Tibial nerve (tissue), 4 donors: ENCODE measurements at regions not wholly inside any gene's neighbourhood (a gene's known extent, or its start where the extent isn't known, plus 50 kb on each side); places are given as distances from the start of the nearest gene placed in this dataset.

Experiments
- DNase-seq, 2 donors: peaks; one replicate each; pipeline ENCODE4 v3.0.0-alpha.2; 2019; ENCODE audit warnings: low spot score in 2 of 2
- H3K27ac ChIP-seq, 4 donors: fragments of 200-600 bp; sonication (generic) in 3 of 4; one replicate each; pipeline ENCODE4 v1.5.1; 2017 to 2019; ENCODE audit warnings: mild to moderate bottlenecking in 1 of 4
- H3K27me3 ChIP-seq, 2 donors: fragments of 200-600 bp; sonication (generic) in 1 of 2; one replicate each; pipeline versions ENCODE4 v1.5.1 to v1.6.0; 2017 to 2019
- H3K36me3 ChIP-seq, 3 donors: fragments of 200-600 bp; sonication (generic); one replicate each; pipeline ENCODE4 v1.5.1; 2018 to 2019
- H3K4me1 ChIP-seq, 4 donors: fragments of 200-600 bp; sonication (generic) in 3 of 4; one replicate each; pipeline ENCODE4 v1.5.1; 2017 to 2019
- H3K4me3 ChIP-seq, 4 donors: fragments of 200-600 bp; sonication (generic) in 3 of 4; one replicate each; pipeline ENCODE4 v1.5.1; 2017 to 2019; ENCODE audit warnings: mild to moderate bottlenecking in 1 of 4, moderate library complexity in 1 of 4
- H3K9me3 ChIP-seq, 4 donors: fragments of 200-600 bp; sonication (generic) in 3 of 4; one replicate each; pipeline ENCODE4 v1.5.1; 2017 to 2019
- EP300 ChIP-seq, 2 donors: sonication (generic); formaldehyde crosslinking; IDR thresholded peaks; one replicate each; pipeline ENCODE4 v1.6.1; 2017; ENCODE audit warnings: antibody characterized with exemption in 2 of 2, mild to moderate bottlenecking in 1 of 2
- POLR2A ChIP-seq, 2 donors: fragments of 450-650 bp; IDR thresholded peaks; one replicate each; pipeline ENCODE4 v1.6.1; 2017; ENCODE audit warnings: antibody characterized with exemption in 2 of 2, mild to moderate bottlenecking in 2 of 2, moderate library complexity in 2 of 2
- WGBS, 2 donors: methylation state at CpG; one replicate each; pipeline ENCODE4 v1.1.5; 2018; 5-methylcytosine and 5-hydroxymethylcytosine counted together
- TF ChIP-seq, protein P1 (sequence below), 5 experiments: fragments of 200-600 bp in 3 of 5; fragments of 450-650 bp in 2 of 5; sonication (generic) in 3 of 5; IDR thresholded peaks; one replicate each; pipeline ENCODE4 v1.5.1; 2016 to 2019; ENCODE audit warnings: antibody characterized with exemption in 5 of 5, mild to moderate bottlenecking in 3 of 5, moderate library complexity in 2 of 5

DNA sequence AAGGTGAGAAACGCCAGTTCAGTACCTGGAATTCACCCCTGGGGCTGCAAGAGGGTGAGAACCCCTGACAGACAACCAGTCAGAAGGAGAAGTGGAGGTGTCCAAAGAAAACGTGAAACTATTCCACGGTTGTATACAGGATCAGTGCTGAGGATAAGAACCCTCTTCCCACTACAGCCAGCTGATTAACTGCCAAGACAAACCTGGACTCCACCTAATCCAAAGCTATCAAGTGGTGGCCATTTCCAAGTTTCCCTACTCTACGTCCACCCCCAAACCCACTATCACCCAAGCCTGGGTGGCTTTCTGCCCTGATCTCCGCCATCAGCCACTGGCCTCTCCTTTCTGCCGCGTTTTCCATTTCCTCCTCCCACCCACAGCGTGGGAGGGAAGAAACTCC, 312.3 kb upstream of the ID2 start:
- H3K9me3 ChIP-seq, result no peaks in the 10 kb centered on the region
- no peaks in the 10 kb centered on the region for H3K36me3 ChIP-seq
- no peaks in the 10 kb centered on the region for H3K4me1 ChIP-seq
- WGBS, 2 donors, result 80 to 82% methylated on average over 8 of the region's 8 CpGs
- DNase-seq, result no peak
- no peak overlapping the region for H3K27ac ChIP-seq
- no peaks in the 10 kb centered on the region for H3K27me3 ChIP-seq
- H3K4me3 ChIP-seq, result no peak overlapping the region
- no peak for TF ChIP-seq POLR2A (IDR thresholded peaks at IDR 0.05)
- TF ChIP-seq, protein P1, sequence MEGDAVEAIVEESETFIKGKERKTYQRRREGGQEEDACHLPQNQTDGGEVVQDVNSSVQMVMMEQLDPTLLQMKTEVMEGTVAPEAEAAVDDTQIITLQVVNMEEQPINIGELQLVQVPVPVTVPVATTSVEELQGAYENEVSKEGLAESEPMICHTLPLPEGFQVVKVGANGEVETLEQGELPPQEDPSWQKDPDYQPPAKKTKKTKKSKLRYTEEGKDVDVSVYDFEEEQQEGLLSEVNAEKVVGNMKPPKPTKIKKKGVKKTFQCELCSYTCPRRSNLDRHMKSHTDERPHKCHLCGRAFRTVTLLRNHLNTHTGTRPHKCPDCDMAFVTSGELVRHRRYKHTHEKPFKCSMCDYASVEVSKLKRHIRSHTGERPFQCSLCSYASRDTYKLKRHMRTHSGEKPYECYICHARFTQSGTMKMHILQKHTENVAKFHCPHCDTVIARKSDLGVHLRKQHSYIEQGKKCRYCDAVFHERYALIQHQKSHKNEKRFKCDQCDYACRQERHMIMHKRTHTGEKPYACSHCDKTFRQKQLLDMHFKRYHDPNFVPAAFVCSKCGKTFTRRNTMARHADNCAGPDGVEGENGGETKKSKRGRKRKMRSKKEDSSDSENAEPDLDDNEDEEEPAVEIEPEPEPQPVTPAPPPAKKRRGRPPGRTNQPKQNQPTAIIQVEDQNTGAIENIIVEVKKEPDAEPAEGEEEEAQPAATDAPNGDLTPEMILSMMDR (IDR thresholded peaks at IDR 0.05), result no peak
- no peak for TF ChIP-seq EP300 (IDR thresholded peaks at IDR 0.05)

DNA sequence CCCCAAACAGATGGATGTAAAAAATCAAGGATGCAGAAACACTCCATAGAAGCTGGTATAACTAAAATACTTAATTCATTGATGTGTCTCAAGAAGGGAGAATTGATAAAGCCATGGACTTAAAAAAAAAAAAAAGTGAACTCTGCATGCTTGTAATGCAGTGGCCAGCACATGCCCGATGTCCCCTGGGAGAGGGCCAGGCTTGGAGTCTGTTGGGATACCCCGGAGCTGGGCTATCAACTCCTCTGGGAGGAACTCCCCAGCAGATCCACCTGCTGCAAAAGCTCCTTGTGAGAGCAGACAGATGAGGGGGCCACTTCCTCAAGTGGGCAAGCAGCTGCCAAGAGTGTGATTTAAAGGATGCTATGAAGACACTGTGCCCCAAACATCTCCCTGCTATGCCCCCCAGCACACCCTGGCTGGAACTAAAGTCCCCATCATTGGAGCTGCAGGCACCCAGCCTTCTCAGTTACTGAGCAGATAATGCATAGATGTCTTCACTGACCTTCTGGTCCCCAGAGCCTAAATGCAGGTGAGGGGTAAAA, 311.5 kb upstream of the ID2 start:
- 38 to 39% methylated on average over 2 of the region's 2 CpGs for WGBS, 2 donors
- Histone ChIP-seq H3K4me1 (no peaks in the 10 kb centered on the region), H3K9me3 (no peaks in the 10 kb centered on the region), H3K27ac (no peak overlapping the region), H3K36me3 (no peaks in the 10 kb centered on the region), H3K27me3 (no peaks in the 10 kb centered on the region), H3K4me3 (no peak overlapping the region)
- DNase-seq, result no peak
- TF ChIP-seq, protein P1 (IDR thresholded peaks at IDR 0.05), result no peak
- TF ChIP-seq EP300 (IDR thresholded peaks at IDR 0.05) (no peak), POLR2A (IDR thresholded peaks at IDR 0.05) (no peak)

DNA sequence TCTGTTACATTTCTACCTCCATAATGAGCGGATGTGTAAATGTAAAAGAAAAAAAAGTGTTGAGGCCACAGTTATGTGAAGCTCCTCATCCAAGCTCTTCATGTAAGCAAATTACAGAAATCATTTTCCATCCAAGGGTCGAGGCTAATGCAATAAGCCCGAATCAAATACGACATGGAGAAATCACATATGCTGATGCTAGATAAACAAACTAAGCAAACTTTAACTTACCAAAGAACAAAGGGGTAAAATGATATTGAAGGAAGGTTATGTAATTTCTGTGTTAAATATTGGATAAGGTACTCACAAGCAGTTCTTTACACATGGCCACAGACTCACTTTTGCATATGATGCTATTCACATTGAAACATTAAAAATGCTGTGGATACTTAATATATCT, 310.2 kb upstream of the ID2 start:
- no peak overlapping the region for H3K27ac ChIP-seq
- no peaks in the 10 kb centered on the region for H3K27me3 ChIP-seq
- DNase-seq, result no peak
- no peak overlapping the region for H3K4me3 ChIP-seq
- no peaks in the 10 kb centered on the region for H3K4me1 ChIP-seq
- H3K36me3 ChIP-seq, result no peaks in the 10 kb centered on the region
- no peaks in the 10 kb centered on the region for H3K9me3 ChIP-seq
- WGBS, 2 donors, result 89 to 94% methylated on average over 4 of the region's 4 CpGs
- TF ChIP-seq POLR2A (IDR thresholded peaks at IDR 0.05) (no peak), EP300 (IDR thresholded peaks at IDR 0.05) (no peak)
- TF ChIP-seq, protein P1 (IDR thresholded peaks at IDR 0.05), result no peak

DNA sequence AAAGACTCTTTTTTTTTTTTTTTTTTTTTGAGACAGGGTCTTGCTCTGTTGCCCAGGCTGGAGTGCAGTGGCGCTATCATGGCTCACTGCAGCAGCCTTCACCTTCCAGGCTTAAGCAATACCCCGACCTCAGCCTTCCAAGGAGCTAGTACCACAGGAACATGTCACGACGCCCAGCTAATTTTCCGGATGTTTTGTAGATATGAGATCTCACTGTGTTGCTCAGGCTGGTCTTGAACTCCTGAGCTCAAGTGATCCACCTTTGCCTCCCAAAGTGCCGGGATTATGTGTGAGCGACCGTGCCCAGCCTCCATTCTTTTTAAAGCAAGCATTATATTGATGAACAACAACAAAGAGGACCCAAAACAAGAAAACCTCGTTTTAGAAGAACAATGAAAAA, 307.1 kb upstream of the ID2 start:
- no peak for DNase-seq
- H3K27me3 ChIP-seq, result no peaks in the 10 kb centered on the region
- WGBS, 2 donors, result 88 to 94% methylated on average over 9 of the region's 9 CpGs
- H3K36me3 ChIP-seq, result no peaks in the 10 kb centered on the region
- TF ChIP-seq POLR2A (IDR thresholded peaks at IDR 0.05) (no peak), EP300 (IDR thresholded peaks at IDR 0.05) (no peak)
- TF ChIP-seq, protein P1 (IDR thresholded peaks at IDR 0.05), result no peak
- H3K9me3 ChIP-seq, result no peaks in the 10 kb centered on the region
- H3K4me1 ChIP-seq, result no peaks in the 10 kb centered on the region
- no peak overlapping the region for H3K27ac ChIP-seq
- H3K4me3 ChIP-seq, result no peak overlapping the region

DNA sequence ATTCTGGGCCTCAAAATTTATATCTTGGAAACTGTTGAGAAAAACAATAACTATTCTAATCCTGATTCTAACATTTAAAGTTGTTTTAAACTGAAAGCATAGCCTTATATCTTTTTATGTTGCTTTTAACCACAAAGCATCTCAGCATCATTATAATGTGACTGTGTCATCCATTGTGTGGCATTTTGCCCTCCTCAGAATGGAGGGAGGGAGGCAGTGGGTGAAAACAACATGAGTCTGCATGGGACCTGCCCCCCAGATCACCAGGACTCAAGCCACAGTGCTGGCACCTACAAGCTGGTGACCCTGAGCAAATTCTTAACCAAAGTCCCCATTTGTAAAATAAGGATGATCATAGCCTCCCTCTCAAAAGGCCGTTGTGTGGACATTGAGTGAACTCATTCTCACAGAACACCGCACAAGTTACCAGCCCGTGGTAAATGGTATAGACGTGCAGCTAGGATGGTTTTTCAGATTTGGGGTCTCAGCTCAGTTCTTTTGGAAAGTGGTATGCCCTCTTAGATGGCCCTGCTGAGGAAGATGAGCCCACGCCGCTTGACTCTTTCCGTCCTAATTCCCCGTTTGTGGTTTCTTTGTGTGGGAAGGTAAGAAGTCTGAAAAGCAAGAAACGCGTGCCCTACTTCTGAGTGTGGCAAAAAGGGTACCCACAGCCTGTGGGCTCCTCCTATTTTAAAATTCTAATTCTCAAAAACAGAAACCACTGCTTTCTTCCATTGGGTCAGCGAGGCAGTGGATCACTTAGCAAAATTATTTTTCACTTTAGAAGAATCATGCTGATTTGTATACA, 305.0 kb upstream of the ID2 start:
- DNase-seq, result no peak
- Histone ChIP-seq H3K4me1 (no peaks in the 10 kb centered on the region), H3K4me3 (no peak overlapping the region), H3K9me3 (no peaks in the 10 kb centered on the region), H3K27ac (no peak overlapping the region), H3K36me3 (no peaks in the 10 kb centered on the region), H3K27me3 (no peaks in the 10 kb centered on the region)
- no peak for TF ChIP-seq POLR2A (IDR thresholded peaks at IDR 0.05)
- TF ChIP-seq, protein P1 (IDR thresholded peaks at IDR 0.05), result no peak
- no peak for TF ChIP-seq EP300 (IDR thresholded peaks at IDR 0.05)
- 87 to 90% methylated on average over 11 of the region's 11 CpGs for WGBS, 2 donors
